ENCODE measurements at regions not wholly inside any gene's neighbourhood (a gene's known extent, or its start where the extent isn't known, plus 50 kb on each side); places are given as distances from the start of the nearest gene placed in this dataset.

DNA sequence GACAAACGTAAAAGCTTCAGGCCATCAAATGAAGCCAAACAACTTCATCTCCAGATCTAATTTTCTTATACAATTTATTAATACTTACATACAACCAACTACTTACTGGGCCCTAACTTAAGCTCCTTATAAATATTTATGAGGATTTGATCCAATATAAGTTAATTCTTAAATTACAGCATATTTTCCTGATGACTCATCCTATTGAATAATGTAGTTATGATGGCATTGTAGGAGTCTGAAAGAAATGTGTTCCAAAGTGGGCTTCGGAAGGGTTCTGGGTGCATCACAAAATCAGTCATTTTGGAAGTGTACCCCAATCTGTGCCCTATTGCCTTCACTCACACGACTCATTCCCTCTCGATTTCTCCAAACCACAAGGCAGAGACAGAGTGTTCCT lies 455.1 kb upstream of the CTSO start:
- TF ChIP-seq, protein P1, sequence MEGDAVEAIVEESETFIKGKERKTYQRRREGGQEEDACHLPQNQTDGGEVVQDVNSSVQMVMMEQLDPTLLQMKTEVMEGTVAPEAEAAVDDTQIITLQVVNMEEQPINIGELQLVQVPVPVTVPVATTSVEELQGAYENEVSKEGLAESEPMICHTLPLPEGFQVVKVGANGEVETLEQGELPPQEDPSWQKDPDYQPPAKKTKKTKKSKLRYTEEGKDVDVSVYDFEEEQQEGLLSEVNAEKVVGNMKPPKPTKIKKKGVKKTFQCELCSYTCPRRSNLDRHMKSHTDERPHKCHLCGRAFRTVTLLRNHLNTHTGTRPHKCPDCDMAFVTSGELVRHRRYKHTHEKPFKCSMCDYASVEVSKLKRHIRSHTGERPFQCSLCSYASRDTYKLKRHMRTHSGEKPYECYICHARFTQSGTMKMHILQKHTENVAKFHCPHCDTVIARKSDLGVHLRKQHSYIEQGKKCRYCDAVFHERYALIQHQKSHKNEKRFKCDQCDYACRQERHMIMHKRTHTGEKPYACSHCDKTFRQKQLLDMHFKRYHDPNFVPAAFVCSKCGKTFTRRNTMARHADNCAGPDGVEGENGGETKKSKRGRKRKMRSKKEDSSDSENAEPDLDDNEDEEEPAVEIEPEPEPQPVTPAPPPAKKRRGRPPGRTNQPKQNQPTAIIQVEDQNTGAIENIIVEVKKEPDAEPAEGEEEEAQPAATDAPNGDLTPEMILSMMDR (IDR thresholded peaks at IDR 0.05) = no peak
- TF ChIP-seq POLR2A (IDR thresholded peaks at IDR 0.05) = no peak

All from lower leg skin (tissue), 3 donors.